ENCODE measurements at regions not wholly inside any gene's neighbourhood (a gene's known extent, or its start where the extent isn't known, plus 50 kb on each side); places are given as distances from the start of the nearest gene placed in this dataset.

DNA sequence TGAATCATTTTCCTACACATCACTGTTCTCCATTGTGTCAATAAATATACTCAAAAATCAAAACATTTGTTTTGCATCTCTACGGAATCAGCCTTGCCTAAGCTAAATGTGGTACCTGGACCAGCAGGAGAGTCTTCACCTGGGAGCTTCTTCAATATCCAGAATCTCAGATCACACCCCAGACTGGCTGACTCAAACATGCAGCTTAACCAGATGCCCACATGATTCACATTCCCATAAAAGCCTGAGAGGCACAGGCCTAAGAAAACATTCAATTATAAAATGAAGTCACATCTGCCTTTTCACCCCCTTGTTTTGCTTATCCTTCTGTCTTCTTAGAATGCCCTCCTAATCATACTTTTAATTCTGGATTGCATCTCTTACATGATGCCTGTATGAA, 1045.5 kb upstream of the NXPH2 start:
- TF ChIP-seq, protein P1, sequence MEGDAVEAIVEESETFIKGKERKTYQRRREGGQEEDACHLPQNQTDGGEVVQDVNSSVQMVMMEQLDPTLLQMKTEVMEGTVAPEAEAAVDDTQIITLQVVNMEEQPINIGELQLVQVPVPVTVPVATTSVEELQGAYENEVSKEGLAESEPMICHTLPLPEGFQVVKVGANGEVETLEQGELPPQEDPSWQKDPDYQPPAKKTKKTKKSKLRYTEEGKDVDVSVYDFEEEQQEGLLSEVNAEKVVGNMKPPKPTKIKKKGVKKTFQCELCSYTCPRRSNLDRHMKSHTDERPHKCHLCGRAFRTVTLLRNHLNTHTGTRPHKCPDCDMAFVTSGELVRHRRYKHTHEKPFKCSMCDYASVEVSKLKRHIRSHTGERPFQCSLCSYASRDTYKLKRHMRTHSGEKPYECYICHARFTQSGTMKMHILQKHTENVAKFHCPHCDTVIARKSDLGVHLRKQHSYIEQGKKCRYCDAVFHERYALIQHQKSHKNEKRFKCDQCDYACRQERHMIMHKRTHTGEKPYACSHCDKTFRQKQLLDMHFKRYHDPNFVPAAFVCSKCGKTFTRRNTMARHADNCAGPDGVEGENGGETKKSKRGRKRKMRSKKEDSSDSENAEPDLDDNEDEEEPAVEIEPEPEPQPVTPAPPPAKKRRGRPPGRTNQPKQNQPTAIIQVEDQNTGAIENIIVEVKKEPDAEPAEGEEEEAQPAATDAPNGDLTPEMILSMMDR (IDR thresholded peaks at IDR 0.05), result no peak
- TF ChIP-seq, protein P2, sequence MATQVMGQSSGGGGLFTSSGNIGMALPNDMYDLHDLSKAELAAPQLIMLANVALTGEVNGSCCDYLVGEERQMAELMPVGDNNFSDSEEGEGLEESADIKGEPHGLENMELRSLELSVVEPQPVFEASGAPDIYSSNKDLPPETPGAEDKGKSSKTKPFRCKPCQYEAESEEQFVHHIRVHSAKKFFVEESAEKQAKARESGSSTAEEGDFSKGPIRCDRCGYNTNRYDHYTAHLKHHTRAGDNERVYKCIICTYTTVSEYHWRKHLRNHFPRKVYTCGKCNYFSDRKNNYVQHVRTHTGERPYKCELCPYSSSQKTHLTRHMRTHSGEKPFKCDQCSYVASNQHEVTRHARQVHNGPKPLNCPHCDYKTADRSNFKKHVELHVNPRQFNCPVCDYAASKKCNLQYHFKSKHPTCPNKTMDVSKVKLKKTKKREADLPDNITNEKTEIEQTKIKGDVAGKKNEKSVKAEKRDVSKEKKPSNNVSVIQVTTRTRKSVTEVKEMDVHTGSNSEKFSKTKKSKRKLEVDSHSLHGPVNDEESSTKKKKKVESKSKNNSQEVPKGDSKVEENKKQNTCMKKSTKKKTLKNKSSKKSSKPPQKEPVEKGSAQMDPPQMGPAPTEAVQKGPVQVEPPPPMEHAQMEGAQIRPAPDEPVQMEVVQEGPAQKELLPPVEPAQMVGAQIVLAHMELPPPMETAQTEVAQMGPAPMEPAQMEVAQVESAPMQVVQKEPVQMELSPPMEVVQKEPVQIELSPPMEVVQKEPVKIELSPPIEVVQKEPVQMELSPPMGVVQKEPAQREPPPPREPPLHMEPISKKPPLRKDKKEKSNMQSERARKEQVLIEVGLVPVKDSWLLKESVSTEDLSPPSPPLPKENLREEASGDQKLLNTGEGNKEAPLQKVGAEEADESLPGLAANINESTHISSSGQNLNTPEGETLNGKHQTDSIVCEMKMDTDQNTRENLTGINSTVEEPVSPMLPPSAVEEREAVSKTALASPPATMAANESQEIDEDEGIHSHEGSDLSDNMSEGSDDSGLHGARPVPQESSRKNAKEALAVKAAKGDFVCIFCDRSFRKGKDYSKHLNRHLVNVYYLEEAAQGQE (IDR thresholded peaks at IDR 0.05; ENCODE audit: insufficient read depth in 1 of 2, low read depth in 2 of 2, low read length in 1 of 2), result no peak
- no peak for TF ChIP-seq POLR2AphosphoS5 (IDR thresholded peaks at IDR 0.05; ENCODE audit: low read depth, low read length)
